HG03342 (cell line): ENCODE measurements at regions not wholly inside any gene's neighbourhood (a gene's known extent, or its start where the extent isn't known, plus 50 kb on each side); places are given as distances from the start of the nearest gene placed in this dataset.
"Not testable (repeated sequence)": the region's sequence is repeated elsewhere in the genome, so short reads cannot be mapped to it uniquely, and the experiment has no call there.

Experiments used
- ATAC-seq: cut with Tn5 transposase; IDR thresholded peaks from one replicate; pipeline ENCODE4 v1.9.1; 2021; ENCODE audit warnings: mild to moderate bottlenecking, moderate library complexity; ENCODE audit not compliant: unreplicated experiment

DNA sequence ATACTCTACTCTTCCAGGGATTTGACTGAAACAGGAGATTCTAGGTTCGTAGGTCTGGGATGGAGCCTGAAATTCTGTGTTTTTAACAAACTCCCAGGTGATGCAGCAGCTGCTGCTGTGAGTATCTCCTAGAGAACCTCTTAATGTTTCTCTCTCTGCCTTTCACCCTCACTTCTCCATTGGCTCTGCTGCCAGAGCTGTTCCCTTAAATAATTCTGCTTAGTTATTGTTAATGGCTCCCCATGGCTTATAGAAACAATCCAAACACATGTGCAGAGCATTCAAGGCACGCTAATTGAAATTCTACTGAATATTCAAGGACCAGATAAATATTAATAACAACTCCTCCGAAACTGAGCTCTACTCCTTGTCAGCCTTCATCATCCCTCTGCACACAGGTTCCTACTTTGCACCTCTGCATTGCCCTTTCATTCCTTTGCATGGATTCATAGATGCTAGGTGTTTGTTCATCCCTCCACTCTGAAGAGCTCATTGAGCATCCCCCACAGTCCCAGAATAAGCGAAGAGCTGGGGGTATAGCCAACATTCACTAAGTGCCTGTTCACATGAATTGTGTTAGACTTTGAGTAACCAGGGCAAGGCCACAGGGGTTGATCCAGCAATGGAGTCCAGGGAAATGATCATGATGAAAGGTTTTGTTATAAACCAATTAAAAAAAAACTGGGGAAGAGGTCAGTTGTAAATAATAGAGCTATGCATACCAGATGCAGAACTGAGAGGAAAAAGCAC is 488.4 kb upstream of the JAG1 start:
- no peak for ATAC-seq

- no peak for ATAC-seq
These were observed 492.0 kb upstream of the JAG1 start for GRCh38 chr20:11165789-11166188.

GRCh38 chr20:11166712-11167111 is 492.9 kb upstream of the JAG1 start:
- ATAC-seq = no peak

- no peak for ATAC-seq
These were observed 494.2 kb upstream of the JAG1 start for GRCh38 chr20:11168026-11168425.

DNA sequence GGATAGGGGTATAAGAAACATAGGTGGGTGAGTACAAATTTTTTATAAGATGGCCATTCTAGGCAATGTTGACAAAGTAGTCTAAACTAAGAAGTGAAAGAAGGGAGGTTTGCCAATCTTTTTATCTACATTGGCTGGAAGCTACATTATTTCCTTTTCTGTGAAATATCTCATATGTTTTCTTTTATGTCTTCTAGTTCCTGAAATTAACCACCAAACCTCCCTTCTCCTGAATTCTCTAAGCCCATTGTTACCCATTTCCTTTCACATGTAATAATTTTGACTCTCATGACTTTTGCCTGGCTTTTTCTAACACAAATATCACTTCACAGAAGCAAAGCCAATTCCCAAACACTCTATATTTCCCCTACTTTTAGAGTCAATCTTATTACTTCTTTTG is 496.2 kb upstream of the JAG1 start:
- no peak for ATAC-seq

DNA sequence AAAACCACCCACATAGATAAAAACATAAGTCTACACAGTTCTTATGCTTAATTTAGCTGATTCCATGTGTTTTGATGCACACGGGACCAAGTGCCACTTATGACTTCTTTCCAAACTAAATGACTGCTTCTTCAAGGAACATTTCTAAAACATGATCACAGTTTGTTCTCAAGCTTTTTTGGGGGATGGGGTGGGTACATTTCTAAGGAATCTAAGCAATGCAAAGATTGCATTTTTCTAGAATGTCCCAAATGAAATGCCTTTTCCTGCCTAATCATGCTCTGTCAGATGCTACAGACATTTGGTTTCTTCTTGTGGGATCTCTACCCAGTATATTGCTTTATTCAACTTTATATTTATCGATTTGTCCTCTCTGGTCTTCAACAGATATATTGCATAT is 496.8 kb upstream of the JAG1 start:
- no peak for ATAC-seq

DNA sequence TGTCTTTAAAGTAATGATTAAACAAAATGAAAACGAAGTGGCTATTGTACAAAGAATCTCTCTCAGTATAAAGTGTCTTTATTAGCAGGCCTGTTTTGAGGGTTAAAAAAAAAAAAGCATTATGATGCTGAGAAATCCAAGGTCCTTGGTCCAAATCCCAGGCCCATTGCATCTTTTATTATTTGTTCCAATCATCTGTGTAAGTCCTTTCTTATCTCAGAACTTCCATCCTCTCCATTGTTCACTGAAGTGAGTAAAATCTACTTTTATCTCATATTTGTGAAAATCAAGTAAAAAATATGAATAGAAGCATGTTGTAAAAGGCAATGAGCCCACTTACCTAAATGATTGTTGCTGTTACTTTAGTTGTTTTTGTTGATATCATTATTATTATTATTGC is 499.1 kb upstream of the JAG1 start:
- ATAC-seq = no peak

DNA sequence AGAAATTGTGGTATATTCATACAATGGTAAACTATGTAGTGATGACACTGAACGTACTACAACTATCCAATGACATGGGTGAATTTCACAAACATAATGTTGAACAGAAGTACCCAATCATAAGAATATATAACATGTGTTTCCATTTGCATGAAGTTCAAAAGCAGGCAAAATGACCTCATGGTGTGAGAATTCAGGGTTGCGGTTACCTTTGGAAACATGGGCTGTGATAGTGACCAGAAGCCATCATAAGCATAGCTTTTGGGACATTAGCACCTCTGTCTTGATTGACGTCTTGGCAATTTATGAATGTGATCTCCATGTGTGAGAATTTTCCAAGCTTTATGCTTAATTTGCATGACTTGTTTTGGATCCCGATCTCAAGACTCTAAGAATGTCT is 500.1 kb upstream of the JAG1 start:
- ATAC-seq = no peak

DNA sequence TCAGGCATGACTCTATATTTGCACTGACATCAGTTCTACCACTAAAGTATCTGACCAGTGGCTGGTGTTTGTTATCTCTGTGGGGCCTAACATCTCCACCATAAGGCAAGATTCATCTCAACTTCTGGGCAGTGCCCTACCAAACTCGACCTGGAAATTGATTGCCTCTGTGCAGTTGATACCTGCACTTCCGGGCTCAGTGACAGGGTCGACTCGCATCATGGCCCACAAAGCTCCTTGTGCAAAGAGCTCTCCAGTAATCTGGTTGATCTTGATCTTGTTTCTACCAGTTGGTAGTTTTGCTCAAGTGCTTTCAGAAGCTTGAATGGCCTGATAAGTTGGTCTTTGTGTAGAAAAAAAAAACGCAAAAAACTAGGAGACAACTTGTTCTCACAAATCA is 501.1 kb upstream of the JAG1 start:
- no peak for ATAC-seq

GRCh38 chr20:11176431-11176830 is 502.6 kb upstream of the JAG1 start:
- ATAC-seq = no peak

DNA sequence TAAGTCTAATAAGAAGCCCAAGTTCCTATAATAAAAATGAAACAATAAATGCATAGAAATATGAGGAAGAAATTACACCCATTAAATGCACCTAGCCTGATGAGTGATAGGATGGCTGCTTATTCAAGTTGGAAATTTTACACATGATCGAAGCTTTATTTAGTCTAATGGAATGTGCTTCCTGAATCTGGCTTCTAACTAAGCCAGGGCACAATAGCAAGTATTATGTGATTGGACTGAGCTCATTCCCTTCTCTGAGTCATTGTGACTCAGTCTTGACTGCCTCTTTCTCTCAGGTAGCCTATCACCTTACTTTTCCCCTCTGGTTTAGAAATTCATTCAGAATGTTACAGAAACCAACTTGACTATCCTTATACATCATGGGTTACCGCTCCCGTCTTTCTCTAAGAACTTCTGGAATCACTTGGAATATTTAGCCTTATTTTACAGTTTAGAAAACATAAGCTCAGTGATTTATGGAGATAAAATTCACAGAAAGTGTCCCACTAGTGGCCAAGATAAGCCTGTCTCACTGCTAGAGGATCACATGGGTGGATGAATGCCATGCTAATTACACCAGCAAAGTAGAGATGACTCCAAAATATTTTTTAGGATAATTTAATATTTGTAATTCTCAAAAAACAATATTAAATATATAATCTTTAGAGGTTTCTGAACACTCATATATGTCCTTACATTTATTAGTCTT is 505.3 kb upstream of the JAG1 start:
- no peak for ATAC-seq

DNA sequence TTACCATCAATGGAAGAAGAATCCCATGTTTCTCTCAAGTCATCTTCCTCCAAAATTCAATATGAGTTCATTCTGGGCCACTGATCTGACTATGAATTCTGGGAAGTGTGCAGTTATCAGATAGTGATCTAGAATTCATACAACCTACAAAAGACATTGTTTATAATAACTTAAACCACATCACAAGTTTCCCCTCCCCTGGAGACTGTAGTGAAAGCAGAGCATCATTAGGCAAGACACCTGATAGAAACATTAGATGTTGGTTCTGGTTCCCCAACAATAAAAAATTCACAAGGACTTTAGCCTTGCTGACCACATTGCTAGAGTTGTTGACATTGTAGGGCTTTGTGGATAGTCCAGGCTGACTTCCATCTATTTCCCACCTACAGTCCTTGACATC is 506.4 kb upstream of the JAG1 start:
- no peak for ATAC-seq

- not testable (repeated sequence) for ATAC-seq
These were observed 507.3 kb upstream of the JAG1 start for GRCh38 chr20:11181129-11181528.

DNA sequence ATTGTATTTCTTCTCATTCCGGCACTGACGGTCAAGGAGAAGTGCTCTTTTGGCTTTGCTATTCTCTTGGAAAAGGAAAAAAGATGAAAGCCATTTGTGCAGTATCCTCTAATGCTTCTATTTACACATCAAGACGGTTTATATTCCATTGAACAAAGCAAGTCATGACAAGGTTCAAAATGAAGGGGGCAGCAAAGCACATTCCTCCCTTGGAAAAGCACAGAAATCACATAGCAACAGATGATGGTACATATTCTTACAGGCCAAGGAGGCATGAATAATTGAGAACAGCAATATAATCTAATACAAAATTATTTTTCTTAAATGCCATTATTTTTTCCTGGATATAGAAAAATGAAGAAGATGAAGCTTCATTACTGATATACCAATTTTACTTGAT is 508.2 kb upstream of the JAG1 start:
- ATAC-seq = no peak

DNA sequence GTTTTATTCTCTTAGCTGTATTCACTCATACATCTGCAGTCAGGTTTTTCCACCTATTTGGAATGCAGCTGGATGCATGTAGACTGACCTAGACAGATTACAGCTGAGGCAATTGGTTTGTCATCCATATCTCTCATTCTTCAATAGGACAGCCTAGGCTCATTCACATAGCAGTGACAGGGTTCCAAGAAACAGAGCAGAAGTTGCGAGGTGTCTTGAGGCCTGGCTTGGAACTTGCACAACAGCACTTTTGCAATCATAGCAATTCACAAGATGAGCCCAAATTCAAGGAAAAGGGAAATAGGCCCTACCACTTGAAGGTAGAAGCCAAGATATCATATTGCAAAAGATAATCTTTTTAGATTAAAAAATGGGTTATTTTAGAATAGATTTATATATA is 508.9 kb upstream of the JAG1 start:
- ATAC-seq = no peak

- no peak for ATAC-seq
These were observed 512.7 kb upstream of the JAG1 start for GRCh38 chr20:11186301-11187008.

- no peak for ATAC-seq
These were observed 515.2 kb upstream of the JAG1 start for GRCh38 chr20:11188843-11189603.

DNA sequence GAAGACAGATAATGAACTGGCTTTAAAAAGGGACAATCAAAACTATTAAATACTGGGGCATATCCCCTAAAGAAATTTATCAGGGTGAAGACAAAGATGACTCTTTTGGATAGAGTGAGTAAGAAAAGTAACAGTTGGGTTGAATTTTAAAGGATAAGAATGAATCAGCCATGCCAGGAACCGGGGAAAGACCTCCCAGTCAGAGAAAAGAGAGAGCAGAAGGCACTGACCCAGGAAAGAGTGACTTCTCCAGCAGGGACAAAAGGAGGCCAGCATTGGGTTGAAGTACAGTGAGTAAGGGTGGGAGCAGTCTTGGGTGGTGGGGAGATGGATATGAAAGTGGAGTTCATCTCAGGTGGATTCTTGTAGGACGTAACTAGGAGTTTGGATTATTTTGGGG is 516.9 kb upstream of the JAG1 start:
- ATAC-seq = no peak

DNA sequence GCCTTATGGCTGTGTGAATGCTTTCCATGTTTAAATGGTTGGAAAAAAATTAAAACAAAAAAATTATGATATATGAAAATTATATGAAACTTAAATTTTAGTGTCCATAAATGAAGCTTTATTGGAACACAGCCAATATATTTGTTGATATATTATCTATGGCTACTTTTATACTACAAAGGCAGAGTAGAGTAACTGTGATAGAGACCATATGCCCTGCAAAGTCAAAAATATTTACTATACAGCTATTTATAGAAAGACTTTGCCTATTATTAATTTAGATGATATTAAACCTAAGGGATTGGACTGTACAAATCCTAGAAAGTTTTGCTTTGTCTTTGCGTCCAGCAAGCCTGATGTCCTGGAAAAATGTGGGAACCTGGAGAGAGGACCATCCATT is 518.3 kb upstream of the JAG1 start:
- ATAC-seq = no peak

DNA sequence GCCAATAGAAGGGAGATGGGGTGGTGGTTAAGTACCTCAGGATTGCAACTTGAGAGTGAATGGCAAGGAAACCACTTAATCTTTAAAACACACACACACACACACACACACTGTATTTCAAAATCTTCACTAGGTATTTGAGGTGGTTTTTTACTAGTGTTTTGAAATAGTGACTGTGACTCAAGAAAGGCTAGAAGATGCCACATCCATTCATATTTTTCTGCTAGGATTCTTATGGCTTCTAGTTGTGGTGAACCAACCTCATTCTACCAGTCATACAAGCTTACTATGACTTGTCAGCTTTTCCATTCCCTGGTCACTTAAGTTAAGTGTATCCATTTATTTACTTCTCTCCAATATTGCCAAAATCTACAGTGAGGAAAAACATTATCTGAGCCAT is 519.4 kb upstream of the JAG1 start:
- no peak for ATAC-seq

DNA sequence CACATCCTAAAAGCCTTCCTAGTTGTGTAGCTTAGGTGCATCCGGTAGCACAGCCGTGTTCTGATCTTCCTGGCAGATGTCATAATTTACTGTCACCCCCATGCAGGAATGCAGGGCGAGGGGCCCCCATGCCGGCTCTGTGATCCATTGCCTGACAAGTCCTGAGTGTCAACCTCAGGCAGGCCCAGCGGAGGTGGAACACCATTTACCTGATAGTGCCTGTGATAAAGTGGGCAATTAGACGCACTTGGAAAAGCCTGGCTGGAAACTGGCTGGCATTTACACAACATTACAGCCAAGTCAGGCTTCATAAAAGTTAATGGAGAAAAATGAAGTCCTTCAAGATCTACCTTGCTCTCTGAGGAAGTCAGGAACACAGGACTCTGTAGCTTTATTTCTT is 521.4 kb upstream of the JAG1 start:
- no peak for ATAC-seq
